Stomach (tissue), 8 donors: ENCODE measurements at regions not wholly inside any gene's neighbourhood (a gene's known extent, or its start where the extent isn't known, plus 50 kb on each side); places are given as distances from the start of the nearest gene placed in this dataset.

Experiments used
- DNase-seq, 2 donors: peaks; one replicate each; pipeline versions ENCODE4 v3.0.0 to v3.0.0-alpha.2; 2013 to 2019
- H3K27ac ChIP-seq, 5 donors: fragments of 200-600 bp in 4 of 5; sonication (generic) in 4 of 5; one replicate each; pipeline ENCODE4 v1.5.1; 2013 to 2019; ENCODE audit warnings: mild to moderate bottlenecking in 1 of 5, moderate library complexity in 1 of 5
- H3K27me3 ChIP-seq, 3 donors: fragments of 200-600 bp; sonication (generic); one replicate each; pipeline ENCODE4 v1.5.1; 2017 to 2019; ENCODE audit warnings: mixed run types in 1 of 3
- H3K36me3 ChIP-seq, 4 donors: fragments of 200-600 bp; sonication (generic); 1 replicate in 3 of 4; 2 replicates in 1 of 4; pipeline ENCODE4 v1.5.1; 2016 to 2019
- H3K4me1 ChIP-seq, 4 donors: fragments of 200-600 bp; sonication (generic); one replicate each; pipeline ENCODE4 v1.5.1; 2016 to 2019
- H3K4me3 ChIP-seq, 4 donors: fragments of 200-600 bp; sonication (generic) in 3 of 4; one replicate each; pipeline ENCODE4 v1.5.1; 2016 to 2019; ENCODE audit warnings: mild to moderate bottlenecking in 1 of 4
- H3K9me3 ChIP-seq, 4 donors: fragments of 200-600 bp; sonication (generic); one replicate each; pipeline ENCODE4 v1.5.1; 2016 to 2019
- EP300 ChIP-seq: sonication (generic); formaldehyde crosslinking; IDR thresholded peaks from one replicate; pipeline ENCODE4 v1.6.1; 2017; ENCODE audit warnings: antibody characterized with exemption
- POLR2A ChIP-seq, 4 donors: fragments of 450-650 bp; IDR thresholded peaks; one replicate each; pipeline ENCODE4 v1.6.1; 2016; ENCODE audit warnings: antibody characterized with exemption in 4 of 4, control low read depth in 2 of 4, mild to moderate bottlenecking in 1 of 4, moderate library complexity in 1 of 4
- POLR2AphosphoS5 ChIP-seq, 3 donors: sonication (generic); formaldehyde crosslinking; IDR thresholded peaks; one replicate each; pipeline ENCODE4 v1.6.1; 2016; ENCODE audit warnings: antibody characterized with exemption in 3 of 3
- WGBS, 5 donors: extraction: QIAGEN DNeasy Blood & Tissue Kit in 3 of 5; methylation state at CpG; one replicate each; pipeline versions ENCODE4 v1.1.5 to v1.1.7; 2013 to 2018; 5-methylcytosine and 5-hydroxymethylcytosine counted together
- intact Hi-C: fragments of 100-400 bp; cut with DNase I; formaldehyde crosslinking; loops from one replicate; pipeline ENCODE4 v1.15.1; 2023; ENCODE audit warnings: low total_unique reads
- TF ChIP-seq, protein P1 (sequence below), 7 experiments: fragments of 450-650 bp in 4 of 7; fragments of 200-600 bp in 3 of 7; sonication (generic) in 3 of 7; IDR thresholded peaks; one replicate each; pipeline ENCODE4 v1.5.1; 2016 to 2019; ENCODE audit warnings: antibody characterized with exemption in 7 of 7, control low read depth in 2 of 7, mild to moderate bottlenecking in 1 of 7
- donor health status: healthy with polysubstance abuse.
- donor health status: Bipolar disorder and iron deficiency.
- donor health status: healthy.

DNA sequence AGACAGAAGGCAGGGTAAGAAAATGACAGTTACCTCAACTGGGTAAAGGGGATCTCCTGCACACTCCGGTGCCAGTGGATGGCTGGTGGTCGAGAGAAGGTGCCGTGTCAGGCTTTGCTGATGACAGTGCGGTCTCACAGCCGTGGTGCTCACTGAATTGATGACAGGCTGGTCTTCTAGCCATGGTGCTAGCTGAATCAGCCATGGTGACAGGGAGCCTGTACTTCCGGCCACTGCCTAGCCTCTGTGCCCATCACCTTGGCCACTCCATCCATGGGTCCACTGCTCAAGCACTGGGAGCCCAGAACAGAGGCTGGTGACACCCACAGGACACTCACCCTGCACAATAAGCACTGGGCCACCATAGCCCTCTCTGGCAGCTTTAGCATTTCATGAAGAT lies 315.9 kb downstream of the FBXO15 start:
- no peak overlapping the region for H3K4me3 ChIP-seq
- H3K27ac ChIP-seq = no peak overlapping the region
- WGBS, 5 donors = 68 to 87% (median 79%) methylated on average over 6 of the region's 6 CpGs
- no peak for DNase-seq
- no peaks in the 10 kb centered on the region for H3K36me3 ChIP-seq
- intact Hi-C loops = no loop called here
- H3K27me3 ChIP-seq = no peaks in the 10 kb centered on the region
- TF ChIP-seq POLR2AphosphoS5 (IDR thresholded peaks at IDR 0.05) (no peak), EP300 (no peak), POLR2A (IDR thresholded peaks at IDR 0.05) (no peak)
- TF ChIP-seq, protein P1, sequence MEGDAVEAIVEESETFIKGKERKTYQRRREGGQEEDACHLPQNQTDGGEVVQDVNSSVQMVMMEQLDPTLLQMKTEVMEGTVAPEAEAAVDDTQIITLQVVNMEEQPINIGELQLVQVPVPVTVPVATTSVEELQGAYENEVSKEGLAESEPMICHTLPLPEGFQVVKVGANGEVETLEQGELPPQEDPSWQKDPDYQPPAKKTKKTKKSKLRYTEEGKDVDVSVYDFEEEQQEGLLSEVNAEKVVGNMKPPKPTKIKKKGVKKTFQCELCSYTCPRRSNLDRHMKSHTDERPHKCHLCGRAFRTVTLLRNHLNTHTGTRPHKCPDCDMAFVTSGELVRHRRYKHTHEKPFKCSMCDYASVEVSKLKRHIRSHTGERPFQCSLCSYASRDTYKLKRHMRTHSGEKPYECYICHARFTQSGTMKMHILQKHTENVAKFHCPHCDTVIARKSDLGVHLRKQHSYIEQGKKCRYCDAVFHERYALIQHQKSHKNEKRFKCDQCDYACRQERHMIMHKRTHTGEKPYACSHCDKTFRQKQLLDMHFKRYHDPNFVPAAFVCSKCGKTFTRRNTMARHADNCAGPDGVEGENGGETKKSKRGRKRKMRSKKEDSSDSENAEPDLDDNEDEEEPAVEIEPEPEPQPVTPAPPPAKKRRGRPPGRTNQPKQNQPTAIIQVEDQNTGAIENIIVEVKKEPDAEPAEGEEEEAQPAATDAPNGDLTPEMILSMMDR (IDR thresholded peaks at IDR 0.05) = no peak
- H3K9me3 ChIP-seq = no peaks in the 10 kb centered on the region
- H3K4me1 ChIP-seq = no peaks in the 10 kb centered on the region

DNA sequence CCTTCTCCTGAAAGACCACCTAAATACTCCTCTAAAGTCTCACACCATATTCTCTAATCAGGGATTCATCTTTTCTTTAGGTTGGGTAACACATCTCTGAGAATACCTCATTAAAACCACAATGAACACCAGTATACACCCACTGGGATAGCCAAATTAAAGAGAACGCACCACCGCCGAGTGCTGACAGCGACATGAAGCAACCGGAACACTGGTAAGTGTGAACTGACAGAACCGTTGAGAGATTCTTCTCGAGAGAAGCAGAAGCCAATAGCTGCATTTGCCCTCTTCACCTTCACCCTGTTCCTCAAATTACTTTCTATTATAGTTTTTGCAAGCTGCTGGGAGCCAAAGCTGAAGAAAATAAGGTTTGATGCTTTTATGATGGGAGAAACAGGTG lies 318.5 kb downstream of the FBXO15 start:
- Histone ChIP-seq H3K27ac (no peak overlapping the region), H3K36me3 (no peaks in the 10 kb centered on the region), H3K4me3 (no peak overlapping the region), H3K27me3 (no peaks in the 10 kb centered on the region), H3K4me1 (no peaks in the 10 kb centered on the region), H3K9me3 (no peaks in the 10 kb centered on the region)
- DNase-seq = no peak
- TF ChIP-seq EP300 (no peak), POLR2A (IDR thresholded peaks at IDR 0.05) (no peak), POLR2AphosphoS5 (IDR thresholded peaks at IDR 0.05) (no peak)
- TF ChIP-seq, protein P1 (IDR thresholded peaks at IDR 0.05) = no peak
- WGBS, 5 donors = 88 to 94% (median 91%) methylated on average over 7 of the region's 7 CpGs
- intact Hi-C loops = no loop called here

DNA sequence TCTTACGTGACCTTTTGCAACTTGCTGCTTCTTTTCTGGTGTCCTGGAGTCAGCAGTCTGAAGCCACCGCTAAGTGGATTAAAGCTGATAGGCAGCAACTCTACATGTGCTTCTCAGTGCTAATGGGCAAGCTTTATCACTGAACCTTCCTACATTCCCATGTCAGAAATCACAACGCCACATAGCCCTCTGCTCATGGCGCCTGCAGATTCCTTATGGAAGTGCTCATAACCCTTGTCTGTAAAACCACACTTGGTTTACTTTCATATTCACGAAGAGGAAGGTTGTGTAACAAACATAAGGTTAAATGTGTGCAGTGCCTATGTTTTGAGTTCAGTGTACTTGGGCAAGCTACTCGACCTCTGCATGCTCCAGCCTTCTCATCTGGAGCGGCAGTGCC lies 319.8 kb downstream of the FBXO15 start:
- Histone ChIP-seq H3K36me3 (no peaks in the 10 kb centered on the region), H3K4me3 (no peak overlapping the region), H3K27ac (no peak overlapping the region), H3K27me3 (no peaks in the 10 kb centered on the region), H3K4me1 (no peaks in the 10 kb centered on the region), H3K9me3 (no peaks in the 10 kb centered on the region)
- 79 to 88% (median 81%) methylated on average over 7 of the region's 7 CpGs for WGBS, 5 donors
- no peak for DNase-seq
- TF ChIP-seq POLR2A (IDR thresholded peaks at IDR 0.05) = no peak
- no peak for TF ChIP-seq POLR2AphosphoS5 (IDR thresholded peaks at IDR 0.05)
- TF ChIP-seq EP300 = no peak
- TF ChIP-seq, protein P1 (IDR thresholded peaks at IDR 0.05) = no peak
- intact Hi-C loops = no loop called here

DNA sequence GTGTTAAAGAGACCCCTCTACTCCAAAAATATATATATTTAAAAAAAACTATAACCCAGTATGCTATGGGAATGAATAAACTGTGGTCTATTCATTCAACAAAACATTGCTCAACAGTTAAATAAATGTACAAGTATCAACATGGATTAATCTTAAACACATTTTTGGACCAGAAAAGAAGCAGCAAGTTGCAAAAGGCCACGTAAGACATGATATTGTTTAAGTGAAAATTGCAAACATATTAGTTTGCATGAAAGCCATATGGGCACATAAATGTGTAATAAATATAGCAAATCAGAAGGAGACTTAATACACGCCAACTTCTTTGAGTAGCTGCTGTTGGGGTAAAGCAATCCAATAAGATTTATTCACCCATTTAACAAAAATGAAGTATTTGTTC lies 321.5 kb downstream of the FBXO15 start:
- Histone ChIP-seq H3K27ac (no peak overlapping the region), H3K36me3 (no peaks in the 10 kb centered on the region), H3K27me3 (no peaks in the 10 kb centered on the region), H3K4me3 (no peak overlapping the region), H3K4me1 (no peaks in the 10 kb centered on the region), H3K9me3 (no peaks in the 10 kb centered on the region)
- intact Hi-C loops = no loop called here
- WGBS, 5 donors = 54 to 76% (median 65%) methylated on average over 2 of the region's 2 CpGs
- DNase-seq = no peak
- TF ChIP-seq, protein P1 (IDR thresholded peaks at IDR 0.05) = no peak
- no peak for TF ChIP-seq EP300
- no peak for TF ChIP-seq POLR2A (IDR thresholded peaks at IDR 0.05)
- no peak for TF ChIP-seq POLR2AphosphoS5 (IDR thresholded peaks at IDR 0.05)
